Brain microvascular endothelial cell (primary cell): ENCODE measurements at regions not wholly inside any gene's neighbourhood (a gene's known extent, or its start where the extent isn't known, plus 50 kb on each side); places are given as distances from the start of the nearest gene placed in this dataset.

ENCODE experiments used
- DNase-seq: peaks from one replicate; pipeline ENCODE4 v3.0.0-alpha.2; 2020
- H3K27ac ChIP-seq: fragments of 250-450 bp; sonication (Bioruptor Pico); 2 replicates; pipeline ENCODE4 v1.5.1; 2020; ENCODE audit warnings: mild to moderate bottlenecking, moderate library complexity
- H3K27me3 ChIP-seq: fragments of 250-450 bp; sonication (Bioruptor Pico); replicated peaks from 2 replicates; pipeline ENCODE4 v1.5.1; 2020; ENCODE audit warnings: mild to moderate bottlenecking
- H3K36me3 ChIP-seq: fragments of 250-450 bp; sonication (Bioruptor Pico); replicated peaks from 2 replicates; pipeline ENCODE4 v1.5.1; 2020; ENCODE audit warnings: mild to moderate bottlenecking
- H3K4me3 ChIP-seq: 2 replicates; pipeline ENCODE4 v1.5.1; 2011; ENCODE audit warnings: low read depth, mild to moderate bottlenecking, control low read depth, low read length, moderate library complexity
- in situ Hi-C: cut with HindIII; loops from 2 replicates; pipeline ENCODE4 v1.10.0; 2017; ENCODE audit warnings: low sequenced_read_pairs, low pct_ligation_motif_present
- TF ChIP-seq, protein P1 (sequence below): IDR thresholded peaks from 2 replicates; pipeline ENCODE4 v1.5.1; 2011; ENCODE audit warnings: low read depth, mild to moderate bottlenecking, moderate library complexity, low read length, control low read depth, inconsistent platforms; ENCODE audit errors: missing control alignments

DNA sequence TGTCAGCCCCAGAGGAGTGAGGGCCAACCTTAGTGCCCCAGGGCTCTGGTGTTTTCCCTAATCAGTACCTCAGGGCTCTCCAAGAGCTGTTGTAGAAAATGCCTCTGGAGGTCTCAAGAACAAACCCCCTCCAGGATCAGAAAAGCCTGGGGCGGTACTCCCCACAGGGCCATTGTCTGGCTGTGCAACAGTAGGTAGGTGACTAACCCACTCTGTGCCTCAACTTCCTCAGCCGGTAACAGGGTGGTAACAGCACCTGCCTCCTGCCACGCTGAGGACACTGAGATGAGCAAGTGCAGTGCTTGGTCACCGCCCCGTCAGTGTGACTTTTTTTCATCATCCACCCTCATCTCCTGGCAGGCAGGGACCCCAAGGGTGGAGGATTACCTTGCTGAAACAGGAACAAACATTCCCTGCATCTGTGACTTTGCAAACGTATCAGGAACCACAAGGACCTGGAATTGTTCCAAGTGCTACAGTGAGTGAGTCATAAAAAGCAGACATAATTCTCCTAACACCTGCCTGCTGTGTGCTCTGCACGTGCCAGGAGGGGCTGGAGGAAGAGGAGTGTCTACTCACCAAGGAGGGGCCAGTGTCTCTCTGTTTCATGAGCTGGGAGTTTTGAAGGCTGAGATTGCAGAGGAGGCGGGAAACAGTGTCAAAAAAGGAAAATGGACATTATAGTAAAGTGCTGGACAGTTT lies 440.8 kb downstream of the NPHP4 start:
- no peak overlapping the region for H3K4me3 ChIP-seq
- TF ChIP-seq, protein P1, sequence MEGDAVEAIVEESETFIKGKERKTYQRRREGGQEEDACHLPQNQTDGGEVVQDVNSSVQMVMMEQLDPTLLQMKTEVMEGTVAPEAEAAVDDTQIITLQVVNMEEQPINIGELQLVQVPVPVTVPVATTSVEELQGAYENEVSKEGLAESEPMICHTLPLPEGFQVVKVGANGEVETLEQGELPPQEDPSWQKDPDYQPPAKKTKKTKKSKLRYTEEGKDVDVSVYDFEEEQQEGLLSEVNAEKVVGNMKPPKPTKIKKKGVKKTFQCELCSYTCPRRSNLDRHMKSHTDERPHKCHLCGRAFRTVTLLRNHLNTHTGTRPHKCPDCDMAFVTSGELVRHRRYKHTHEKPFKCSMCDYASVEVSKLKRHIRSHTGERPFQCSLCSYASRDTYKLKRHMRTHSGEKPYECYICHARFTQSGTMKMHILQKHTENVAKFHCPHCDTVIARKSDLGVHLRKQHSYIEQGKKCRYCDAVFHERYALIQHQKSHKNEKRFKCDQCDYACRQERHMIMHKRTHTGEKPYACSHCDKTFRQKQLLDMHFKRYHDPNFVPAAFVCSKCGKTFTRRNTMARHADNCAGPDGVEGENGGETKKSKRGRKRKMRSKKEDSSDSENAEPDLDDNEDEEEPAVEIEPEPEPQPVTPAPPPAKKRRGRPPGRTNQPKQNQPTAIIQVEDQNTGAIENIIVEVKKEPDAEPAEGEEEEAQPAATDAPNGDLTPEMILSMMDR, result no peak
- no peak overlapping the region for H3K27ac ChIP-seq
- no peak for DNase-seq
- no peaks in the 10 kb centered on the region for H3K36me3 ChIP-seq
- in situ Hi-C loops, result no loop called here
- H3K27me3 ChIP-seq, result no peaks in the 10 kb centered on the region

DNA sequence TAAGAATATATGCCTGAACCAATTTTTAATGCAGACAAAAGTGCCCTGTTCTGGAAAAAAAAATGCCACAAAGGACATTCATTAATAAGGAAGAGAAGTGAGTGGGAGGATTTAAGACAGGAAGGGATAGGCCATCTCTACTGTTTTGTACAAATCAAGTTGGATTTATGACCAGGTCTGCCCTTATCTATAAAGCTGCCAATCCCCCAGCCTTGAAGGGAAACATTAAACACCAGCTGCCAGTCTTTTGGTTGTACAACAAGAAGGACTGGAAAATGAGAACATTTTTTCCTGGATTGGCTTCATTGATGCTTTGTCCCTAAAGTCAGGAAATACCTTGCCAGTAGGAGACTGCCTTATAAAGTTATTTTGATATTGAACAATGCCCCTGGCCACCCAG lies 444.0 kb downstream of the NPHP4 start:
- Histone ChIP-seq H3K27ac (no peak overlapping the region), H3K4me3 (no peak overlapping the region), H3K27me3 (no peaks in the 10 kb centered on the region), H3K36me3 (no peaks in the 10 kb centered on the region)
- TF ChIP-seq, protein P1, result no peak
- in situ Hi-C loops, result no loop called here
- no peak for DNase-seq

DNA sequence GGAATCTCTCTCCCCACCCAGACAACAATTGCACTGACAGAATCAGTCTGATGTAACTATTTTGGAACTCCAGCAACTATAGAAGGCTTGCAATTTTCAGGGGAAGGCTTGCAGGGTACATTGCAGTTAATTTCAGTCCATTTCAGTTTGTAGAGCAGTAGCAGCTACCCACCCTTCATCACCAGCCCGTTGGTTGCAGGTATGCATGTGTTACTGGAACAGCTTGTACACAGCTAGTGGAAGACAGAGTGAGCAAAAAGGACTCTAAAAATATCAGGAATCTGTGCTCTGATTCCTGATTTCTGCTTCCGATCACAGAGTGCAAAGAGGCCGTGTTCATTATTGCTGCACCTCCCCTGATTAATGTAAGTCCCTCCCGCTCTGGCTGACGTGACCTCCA lies 449.0 kb downstream of the NPHP4 start:
- in situ Hi-C loops, result no loop called here

DNA sequence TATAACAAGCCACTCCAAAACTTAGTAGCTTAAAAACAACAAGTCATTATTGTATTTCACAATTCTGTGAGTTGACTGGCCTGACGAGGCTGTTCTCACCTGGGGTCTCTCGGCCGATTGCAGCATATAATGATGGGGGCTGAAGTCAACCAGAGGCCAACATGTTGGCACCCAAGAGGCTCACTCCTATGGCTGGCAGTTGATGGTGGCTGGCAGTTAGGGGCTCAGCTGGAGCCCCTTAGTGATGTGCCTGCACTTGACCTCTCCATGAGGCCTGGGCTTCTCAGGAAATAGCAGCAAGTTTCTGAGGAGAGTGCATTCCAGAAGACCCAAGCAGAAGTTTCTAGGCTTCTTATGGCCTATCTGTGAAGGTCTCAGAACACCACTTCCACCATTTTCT lies 459.4 kb downstream of the NPHP4 start:
- DNase-seq, result no peak
- H3K4me3 ChIP-seq, result no peak overlapping the region
- in situ Hi-C loops, result no loop called here
- no peak overlapping the region for H3K27ac ChIP-seq
- TF ChIP-seq, protein P1, result no peak
- H3K36me3 ChIP-seq, result no peaks in the 10 kb centered on the region
- H3K27me3 ChIP-seq, result no peaks in the 10 kb centered on the region

More for the DNA sequence above, 449.0 kb downstream of the NPHP4 start:
- no peak overlapping the region for H3K27ac ChIP-seq
- TF ChIP-seq, protein P1, result no peak
- no peaks in the 10 kb centered on the region for H3K27me3 ChIP-seq
- no peak for DNase-seq
- no peak overlapping the region for H3K4me3 ChIP-seq
- H3K36me3 ChIP-seq, result no peaks in the 10 kb centered on the region

DNA sequence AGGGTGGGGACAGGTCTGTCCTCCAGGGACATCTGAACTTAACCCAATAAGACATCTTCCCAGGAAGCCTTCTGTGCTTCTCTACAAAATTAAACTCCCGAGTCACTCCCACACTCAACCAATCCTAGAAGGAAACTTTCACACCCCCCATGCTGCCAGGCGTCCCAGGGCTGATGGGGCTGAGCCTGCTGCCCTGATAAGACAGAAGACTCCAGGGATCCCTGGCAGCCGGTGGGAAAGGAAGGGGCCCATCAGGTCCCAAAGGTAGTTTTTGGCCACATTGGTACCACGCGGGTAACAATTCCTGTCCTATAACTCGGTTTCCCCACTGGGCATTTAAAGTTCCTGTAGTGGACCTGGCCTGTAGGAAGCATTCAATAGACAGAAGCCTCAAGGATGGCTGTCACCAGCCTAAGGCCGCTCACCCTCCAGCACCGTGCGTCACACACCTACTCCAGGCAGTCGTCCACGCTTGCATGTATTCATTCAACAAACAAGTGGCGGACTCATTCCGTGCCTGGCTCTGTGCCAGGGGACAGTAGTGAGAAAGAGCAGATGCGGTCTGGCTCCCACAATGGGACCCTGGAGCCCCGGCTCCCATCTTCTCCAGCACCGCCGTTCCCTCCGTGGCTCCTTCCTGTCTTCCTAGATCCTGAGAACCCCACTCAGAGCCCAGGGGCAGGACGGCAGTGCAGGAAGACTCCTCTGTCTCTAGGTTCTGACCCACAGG lies 465.2 kb downstream of the NPHP4 start:
- DNase-seq, result no peak
- TF ChIP-seq, protein P1, result no peak
- no peak overlapping the region for H3K27ac ChIP-seq
- H3K27me3 ChIP-seq, result no peaks in the 10 kb centered on the region
- no peaks in the 10 kb centered on the region for H3K36me3 ChIP-seq
- in situ Hi-C loops, result no loop called here
- no peak overlapping the region for H3K4me3 ChIP-seq

DNA sequence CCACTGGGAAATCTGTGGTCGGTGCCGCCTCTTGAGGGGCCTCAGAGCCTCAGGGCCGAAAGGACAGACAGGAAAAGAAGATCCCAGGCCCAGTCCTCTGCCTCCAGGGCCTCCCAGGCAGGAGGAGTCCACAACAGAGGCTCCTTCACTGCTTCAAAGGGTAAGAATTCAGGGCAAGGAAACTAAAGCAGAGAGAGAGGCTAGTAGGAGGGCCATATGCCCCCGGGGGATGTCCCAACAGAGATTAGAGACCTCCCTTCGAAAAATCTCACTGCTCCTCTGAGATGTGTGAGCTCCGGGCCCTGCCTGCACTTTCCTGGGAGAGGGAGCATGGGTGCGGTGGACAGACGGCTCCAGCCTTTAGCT lies 465.9 kb downstream of the NPHP4 start:
- Histone ChIP-seq H3K4me3 (no peak overlapping the region), H3K36me3 (no peaks in the 10 kb centered on the region), H3K27ac (no peak overlapping the region), H3K27me3 (no peaks in the 10 kb centered on the region)
- DNase-seq, result no peak
- TF ChIP-seq, protein P1, result no peak
- in situ Hi-C loops, result no loop called here
